HAP-1 (cell line): ENCODE measurements at regions not wholly inside any gene's neighbourhood (a gene's known extent, or its start where the extent isn't known, plus 50 kb on each side); places are given as distances from the start of the nearest gene placed in this dataset.

Source experiments
- DNase-seq, 2 experiments: peaks; one replicate each; pipeline ENCODE4 v3.0.0-alpha.2; 2016 to 2020; ENCODE audit warnings: low spot score in 2 of 2
- H3K27me3 ChIP-seq: fragments of 250-450 bp; sonication (Bioruptor Pico); 2 replicates; pipeline ENCODE4 v1.5.1; 2020; ENCODE audit warnings: low read depth, mild to moderate bottlenecking, moderate library complexity
- H3K36me3 ChIP-seq: fragments of 250-450 bp; sonication (Bioruptor Pico); replicated peaks from 2 replicates; pipeline ENCODE4 v1.5.1; 2020; ENCODE audit warnings: mild to moderate bottlenecking
- H3K4me1 ChIP-seq: fragments of 250-450 bp; sonication (Bioruptor Pico); 2 replicates; pipeline ENCODE4 v1.5.1; 2020; ENCODE audit warnings: mild to moderate bottlenecking
- H3K4me3 ChIP-seq: fragments of 250-450 bp; sonication (Bioruptor Pico); 2 replicates; pipeline ENCODE4 v1.5.1; 2020; ENCODE audit warnings: mild to moderate bottlenecking, moderate library complexity
- H3K9me3 ChIP-seq: fragments of 250-450 bp; sonication (Bioruptor Pico); 2 replicates; pipeline ENCODE4 v1.5.1; 2020; ENCODE audit warnings: mild to moderate bottlenecking, moderate library complexity
- in situ Hi-C: fragments of 300-500 bp; cut with MboI; formaldehyde crosslinking; loops from 3 replicates; pipeline ENCODE4 v1.14.3; 2020; ENCODE audit warnings: low sequenced_read_pairs, inconsistent platforms, mixed read lengths

GRCh38 chr17:74045608-74046280 lies 157.7 kb upstream of the RPL38 start:
- in situ Hi-C loops: no loop called here
- H3K4me3 ChIP-seq: no peak overlapping the region
- H3K9me3 ChIP-seq: no peaks in the 10 kb centered on the region
- DNase-seq: no peak
- H3K4me1 ChIP-seq: no peaks in the 10 kb centered on the region
- no peaks in the 10 kb centered on the region for H3K36me3 ChIP-seq
- H3K27me3 ChIP-seq: no peaks in the 10 kb centered on the region; the same call in 1 of the 2 replicates

GRCh38 chr17:74049167-74049966 lies 154.1 kb upstream of the RPL38 start:
- Histone ChIP-seq H3K9me3 (no peaks in the 10 kb centered on the region), H3K36me3 (no peaks in the 10 kb centered on the region), H3K27me3 (no peaks in the 10 kb centered on the region; the same call in 1 of the 2 replicates), H3K4me3 (no peak overlapping the region), H3K4me1 (no peaks in the 10 kb centered on the region)
- in situ Hi-C loops: no loop called here
- DNase-seq: no peak

- no peak for DNase-seq
- H3K27me3 ChIP-seq: no peaks in the 10 kb centered on the region; the same call in 1 of the 2 replicates
- in situ Hi-C loops: no loop called here
- H3K4me3 ChIP-seq: no peak overlapping the region
- H3K4me1 ChIP-seq: no peaks in the 10 kb centered on the region
- no peaks in the 10 kb centered on the region for H3K9me3 ChIP-seq
- H3K36me3 ChIP-seq: no peaks in the 10 kb centered on the region
Measured at GRCh38 chr17:74049967-74050458, 153.5 kb upstream of the RPL38 start.

- H3K4me3 ChIP-seq: no peak overlapping the region
- no peaks in the 10 kb centered on the region for H3K9me3 ChIP-seq
- no peaks in the 10 kb centered on the region for H3K4me1 ChIP-seq
- H3K27me3 ChIP-seq: no peaks in the 10 kb centered on the region; the same call in 1 of the 2 replicates
- in situ Hi-C loops: no loop called here
- no peak for DNase-seq
- H3K36me3 ChIP-seq: no peaks in the 10 kb centered on the region
Measured at GRCh38 chr17:74051348-74051747, 152.1 kb upstream of the RPL38 start.

- Histone ChIP-seq H3K4me3 (no peak overlapping the region), H3K36me3 (no peaks in the 10 kb centered on the region), H3K4me1 (no peaks in the 10 kb centered on the region), H3K9me3 (no peaks in the 10 kb centered on the region), H3K27me3 (no peaks in the 10 kb centered on the region; the same call in 1 of the 2 replicates)
- in situ Hi-C loops: no loop called here
- DNase-seq: no peak
Measured at GRCh38 chr17:74052993-74053711, 150.3 kb upstream of the RPL38 start.

- no peaks in the 10 kb centered on the region for H3K36me3 ChIP-seq
- no peak overlapping the region for H3K4me3 ChIP-seq
- no peaks in the 10 kb centered on the region for H3K4me1 ChIP-seq
- DNase-seq: no peak
- in situ Hi-C loops: no loop called here
- H3K9me3 ChIP-seq: no peaks in the 10 kb centered on the region
- no peaks in the 10 kb centered on the region; the same call in 1 of the 2 replicates for H3K27me3 ChIP-seq
Measured at GRCh38 chr17:74053712-74054078, 149.8 kb upstream of the RPL38 start.

GRCh38 chr17:74054249-74054648 lies 149.2 kb upstream of the RPL38 start:
- H3K4me3 ChIP-seq: no peak overlapping the region
- H3K36me3 ChIP-seq: no peaks in the 10 kb centered on the region
- H3K4me1 ChIP-seq: no peaks in the 10 kb centered on the region
- in situ Hi-C loops: no loop called here
- no peaks in the 10 kb centered on the region for H3K9me3 ChIP-seq
- DNase-seq: no peak
- no peaks in the 10 kb centered on the region; the same call in 1 of the 2 replicates for H3K27me3 ChIP-seq

- H3K27me3 ChIP-seq: no peaks in the 10 kb centered on the region
- no peaks in the 10 kb centered on the region for H3K4me1 ChIP-seq
- H3K4me3 ChIP-seq: no peak overlapping the region
- in situ Hi-C loops: no loop called here
- H3K9me3 ChIP-seq: no peaks in the 10 kb centered on the region
- H3K36me3 ChIP-seq: no peaks in the 10 kb centered on the region
- DNase-seq: no peak
Measured at GRCh38 chr17:74055508-74056160, 147.8 kb upstream of the RPL38 start.

GRCh38 chr17:74059479-74060240 lies 143.8 kb upstream of the RPL38 start:
- Histone ChIP-seq H3K36me3 (no peaks in the 10 kb centered on the region), H3K9me3 (no peaks in the 10 kb centered on the region), H3K4me3 (no peak overlapping the region), H3K27me3 (no peaks in the 10 kb centered on the region), H3K4me1 (no peaks in the 10 kb centered on the region)
- no peak for DNase-seq
- in situ Hi-C loops: no loop called here

GRCh38 chr17:74061758-74062157 lies 141.7 kb upstream of the RPL38 start:
- H3K4me3 ChIP-seq: no peak overlapping the region
- no peaks in the 10 kb centered on the region for H3K9me3 ChIP-seq
- in situ Hi-C loops: no loop called here
- H3K4me1 ChIP-seq: no peaks in the 10 kb centered on the region
- no peaks in the 10 kb centered on the region for H3K27me3 ChIP-seq
- H3K36me3 ChIP-seq: no peaks in the 10 kb centered on the region
- DNase-seq: no peak

- no peaks in the 10 kb centered on the region for H3K27me3 ChIP-seq
- H3K4me1 ChIP-seq: no peaks in the 10 kb centered on the region
- H3K36me3 ChIP-seq: no peaks in the 10 kb centered on the region
- DNase-seq: peak in 1 of 2 experiments; percentile 41
- in situ Hi-C loops: no loop called here
- H3K9me3 ChIP-seq: no peaks in the 10 kb centered on the region
- H3K4me3 ChIP-seq: no peak overlapping the region
Measured at GRCh38 chr17:74062234-74062633, 141.2 kb upstream of the RPL38 start.

- DNase-seq: no peak
- Histone ChIP-seq H3K4me1 (no peaks in the 10 kb centered on the region), H3K27me3 (no peaks in the 10 kb centered on the region), H3K9me3 (no peaks in the 10 kb centered on the region), H3K36me3 (no peaks in the 10 kb centered on the region), H3K4me3 (no peak overlapping the region)
- in situ Hi-C loops: no loop called here
Measured at GRCh38 chr17:74063439-74063838, 140.0 kb upstream of the RPL38 start.

- Histone ChIP-seq H3K36me3 (no peaks in the 10 kb centered on the region), H3K4me3 (no peak overlapping the region), H3K4me1 (no peaks in the 10 kb centered on the region), H3K9me3 (no peaks in the 10 kb centered on the region), H3K27me3 (no peaks in the 10 kb centered on the region)
- in situ Hi-C loops: no loop called here
- DNase-seq: no peak
Measured at GRCh38 chr17:74070374-74070773, 133.1 kb upstream of the RPL38 start.
